ENCODE measurements at regions not wholly inside any gene's neighbourhood (a gene's known extent, or its start where the extent isn't known, plus 50 kb on each side); places are given as distances from the start of the nearest gene placed in this dataset.
"Not testable (repeated sequence)": the region's sequence is repeated elsewhere in the genome, so short reads cannot be mapped to it uniquely, and the experiment has no call there.

GRCh38 chr11:100409267-100409666 lies 277.8 kb upstream of the ARHGAP42 start:
- H3K27ac Mint-ChIP-seq; DNase-seq; H3K4me3 Mint-ChIP-seq; H3K4me1 Mint-ChIP-seq; H3K9me3 ChIP-seq (ENCODE audit: control insufficient read depth, low read length, poor library complexity, severe bottlenecking); H3K36me3 Mint-ChIP-seq (ENCODE audit: low read depth); H3K27me3 Mint-ChIP-seq; ATAC-seq: not testable (repeated sequence)

GRCh38 chr11:100419518-100419917 lies 267.6 kb upstream of the ARHGAP42 start:
- no peak overlapping the region for H3K27ac Mint-ChIP-seq

GRCh38 chr11:100434821-100435641 lies 252.1 kb upstream of the ARHGAP42 start:
- no peak for DNase-seq
- ATAC-seq, result no peak
- Mint-ChIP-seq H3K4me3 (no peak overlapping the region), H3K27ac (no peak overlapping the region), H3K4me1 (no peaks in the 10 kb centered on the region), H3K36me3 (ENCODE audit: low read depth) (no peaks in the 10 kb centered on the region), H3K27me3 (no peaks in the 10 kb centered on the region)
- H3K9me3 ChIP-seq (ENCODE audit: control insufficient read depth, low read length, poor library complexity, severe bottlenecking), result peaks cover 2% of the 10 kb centered on the region

More at GRCh38 chr11:100419518-100419917, 267.6 kb upstream of the ARHGAP42 start:
- no peak for DNase-seq
- Mint-ChIP-seq H3K4me3 (no peak overlapping the region), H3K36me3 (ENCODE audit: low read depth) (no peaks in the 10 kb centered on the region), H3K27me3 (no peaks in the 10 kb centered on the region), H3K4me1 (no peaks in the 10 kb centered on the region)
- H3K9me3 ChIP-seq (ENCODE audit: control insufficient read depth, low read length, poor library complexity, severe bottlenecking), result no peaks in the 10 kb centered on the region
- no peak for ATAC-seq

- Mint-ChIP-seq H3K36me3 (ENCODE audit: low read depth) (no peaks in the 10 kb centered on the region), H3K27me3 (no peaks in the 10 kb centered on the region), H3K4me3 (no peak overlapping the region), H3K4me1 (no peaks in the 10 kb centered on the region), H3K27ac (no peak overlapping the region)
- no peak for DNase-seq
- no peaks in the 10 kb centered on the region for H3K9me3 ChIP-seq (ENCODE audit: control insufficient read depth, low read length, poor library complexity, severe bottlenecking)
- ATAC-seq, result no peak
Measured at GRCh38 chr11:100438376-100438775, 248.7 kb upstream of the ARHGAP42 start.

GRCh38 chr11:100441086-100441485 lies 246.0 kb upstream of the ARHGAP42 start:
- no peaks in the 10 kb centered on the region for H3K36me3 Mint-ChIP-seq (ENCODE audit: low read depth)
- DNase-seq, result no peak

GRCh38 chr11:100442017-100442416 lies 245.1 kb upstream of the ARHGAP42 start:
- H3K27ac Mint-ChIP-seq, result no peak overlapping the region
- ATAC-seq, result no peak

More at GRCh38 chr11:100441086-100441485, 246.0 kb upstream of the ARHGAP42 start:
- no peaks in the 10 kb centered on the region for H3K9me3 ChIP-seq (ENCODE audit: control insufficient read depth, low read length, poor library complexity, severe bottlenecking)
- Mint-ChIP-seq H3K27ac (no peak overlapping the region), H3K4me1 (no peaks in the 10 kb centered on the region), H3K27me3 (no peaks in the 10 kb centered on the region), H3K4me3 (no peak overlapping the region)
- no peak for ATAC-seq

GRCh38 chr11:100445231-100445735 lies 241.8 kb upstream of the ARHGAP42 start:
- H3K27me3 Mint-ChIP-seq, result no peaks in the 10 kb centered on the region
- H3K4me3 Mint-ChIP-seq, result no peak overlapping the region
- no peak overlapping the region for H3K27ac Mint-ChIP-seq
- H3K4me1 Mint-ChIP-seq, result no peaks in the 10 kb centered on the region
- DNase-seq, result no peak
- no peak for ATAC-seq
- no peaks in the 10 kb centered on the region for H3K36me3 Mint-ChIP-seq (ENCODE audit: low read depth)
- no peaks in the 10 kb centered on the region for H3K9me3 ChIP-seq (ENCODE audit: control insufficient read depth, low read length, poor library complexity, severe bottlenecking)

More at GRCh38 chr11:100442017-100442416, 245.1 kb upstream of the ARHGAP42 start:
- Mint-ChIP-seq H3K4me1 (no peaks in the 10 kb centered on the region), H3K36me3 (ENCODE audit: low read depth) (no peaks in the 10 kb centered on the region), H3K27me3 (no peaks in the 10 kb centered on the region), H3K4me3 (no peak overlapping the region)
- no peaks in the 10 kb centered on the region for H3K9me3 ChIP-seq (ENCODE audit: control insufficient read depth, low read length, poor library complexity, severe bottlenecking)
- DNase-seq, result no peak

GRCh38 chr11:100451801-100452460 lies 235.2 kb upstream of the ARHGAP42 start:
- H3K27me3 Mint-ChIP-seq, result not testable (repeated sequence)

GRCh38 chr11:100459811-100460210 lies 227.3 kb upstream of the ARHGAP42 start:
- Mint-ChIP-seq H3K4me3 (no peak overlapping the region), H3K36me3 (ENCODE audit: low read depth) (no peaks in the 10 kb centered on the region), H3K27me3 (no peaks in the 10 kb centered on the region), H3K4me1 (no peaks in the 10 kb centered on the region), H3K27ac (no peak overlapping the region)
- no peaks in the 10 kb centered on the region for H3K9me3 ChIP-seq (ENCODE audit: control insufficient read depth, low read length, poor library complexity, severe bottlenecking)
- ATAC-seq (no peak), DNase-seq (no peak)

More at GRCh38 chr11:100451801-100452460, 235.2 kb upstream of the ARHGAP42 start:
- H3K27ac Mint-ChIP-seq; H3K36me3 Mint-ChIP-seq (ENCODE audit: low read depth); ATAC-seq; H3K4me1 Mint-ChIP-seq; H3K4me3 Mint-ChIP-seq; H3K9me3 ChIP-seq (ENCODE audit: control insufficient read depth, low read length, poor library complexity, severe bottlenecking); DNase-seq: not testable (repeated sequence)

GRCh38 chr11:100460426-100460825 lies 226.7 kb upstream of the ARHGAP42 start:
- ATAC-seq, result no peak
- Mint-ChIP-seq H3K4me1 (no peaks in the 10 kb centered on the region), H3K27ac (no peak overlapping the region), H3K36me3 (ENCODE audit: low read depth) (no peaks in the 10 kb centered on the region), H3K27me3 (no peaks in the 10 kb centered on the region), H3K4me3 (no peak overlapping the region)
- no peak for DNase-seq
- H3K9me3 ChIP-seq (ENCODE audit: control insufficient read depth, low read length, poor library complexity, severe bottlenecking), result no peaks in the 10 kb centered on the region

- no peak for ATAC-seq
- no peaks in the 10 kb centered on the region for H3K4me1 Mint-ChIP-seq
- no peak overlapping the region for H3K27ac Mint-ChIP-seq
Measured at GRCh38 chr11:100467821-100468508, 219.1 kb upstream of the ARHGAP42 start.

GRCh38 chr11:100469835-100470234 lies 217.3 kb upstream of the ARHGAP42 start:
- ATAC-seq, result no peak
- no peaks in the 10 kb centered on the region for H3K9me3 ChIP-seq (ENCODE audit: control insufficient read depth, low read length, poor library complexity, severe bottlenecking)
- Mint-ChIP-seq H3K27me3 (no peaks in the 10 kb centered on the region), H3K36me3 (ENCODE audit: low read depth) (no peaks in the 10 kb centered on the region), H3K4me3 (no peak overlapping the region), H3K27ac (no peak overlapping the region), H3K4me1 (no peaks in the 10 kb centered on the region)
- DNase-seq, result no peak

More at GRCh38 chr11:100467821-100468508, 219.1 kb upstream of the ARHGAP42 start:
- H3K36me3 Mint-ChIP-seq (ENCODE audit: low read depth), result no peaks in the 10 kb centered on the region
- no peaks in the 10 kb centered on the region for H3K27me3 Mint-ChIP-seq
- H3K4me3 Mint-ChIP-seq, result no peak overlapping the region
- no peaks in the 10 kb centered on the region for H3K9me3 ChIP-seq (ENCODE audit: control insufficient read depth, low read length, poor library complexity, severe bottlenecking)
- DNase-seq, result no peak

- DNase-seq (no peak), ATAC-seq (no peak)
- no peaks in the 10 kb centered on the region for H3K36me3 Mint-ChIP-seq (ENCODE audit: low read depth)
- no peak overlapping the region for H3K27ac Mint-ChIP-seq
- H3K27me3 Mint-ChIP-seq, result no peaks in the 10 kb centered on the region
- H3K4me3 Mint-ChIP-seq, result no peak overlapping the region
- H3K9me3 ChIP-seq (ENCODE audit: control insufficient read depth, low read length, poor library complexity, severe bottlenecking), result no peaks in the 10 kb centered on the region
- H3K4me1 Mint-ChIP-seq, result no peaks in the 10 kb centered on the region
Measured at GRCh38 chr11:100472727-100473389, 214.2 kb upstream of the ARHGAP42 start.

Measured in T-helper 17 cell (primary cell).